Nephron progenitor cell (in vitro differentiated cells): ENCODE measurements at regions not wholly inside any gene's neighbourhood (a gene's known extent, or its start where the extent isn't known, plus 50 kb on each side); places are given as distances from the start of the nearest gene placed in this dataset.

Source experiments
- DNase-seq: peaks from one replicate; pipeline ENCODE4 v3.0.0; 2021
- H3K27ac Mint-ChIP-seq: 2 replicates; pipeline ENCODE4 v1.8.0; 2021; ENCODE audit warnings: mild to moderate bottlenecking, moderate library complexity, mixed read lengths
- H3K27me3 Mint-ChIP-seq: 2 replicates; pipeline ENCODE4 v1.8.0; 2021; ENCODE audit warnings: mild to moderate bottlenecking, low read depth, mixed read lengths; ENCODE audit not compliant: poor library complexity
- H3K36me3 Mint-ChIP-seq: 2 replicates; pipeline ENCODE4 v1.8.0; 2021; ENCODE audit warnings: low read depth, mixed read lengths
- H3K4me1 Mint-ChIP-seq: 2 replicates; pipeline ENCODE4 v1.8.0; 2021; ENCODE audit warnings: mixed read lengths
- H3K4me3 Mint-ChIP-seq: 2 replicates; pipeline ENCODE4 v1.8.0; 2021; ENCODE audit warnings: mild to moderate bottlenecking, moderate library complexity, mixed read lengths
- H3K9me3 Mint-ChIP-seq: 2 replicates; pipeline ENCODE4 v1.8.0; 2021; ENCODE audit warnings: mild to moderate bottlenecking, moderate library complexity, mixed read lengths
- CTCF ChIP-seq: fragments of 200-600 bp; sonication (generic); IDR thresholded peaks from 2 replicates; pipeline ENCODE4 v1.5.0; 2021; ENCODE audit warnings: antibody characterized with exemption

GRCh38 chr5:116982035-116982434 lies 407.4 kb upstream of the SEMA6A start:
- no peak overlapping the region for H3K4me3 Mint-ChIP-seq
- H3K27me3 Mint-ChIP-seq: no peaks in the 10 kb centered on the region
- DNase-seq: no peak
- H3K36me3 Mint-ChIP-seq: no peaks in the 10 kb centered on the region
- no peak overlapping the region for H3K27ac Mint-ChIP-seq
- peaks cover 6% of the 10 kb centered on the region for H3K9me3 Mint-ChIP-seq
- no peak for TF ChIP-seq CTCF
- peaks cover 10% of the 10 kb centered on the region for H3K4me1 Mint-ChIP-seq

GRCh38 chr5:116980581-116980980 lies 406.0 kb upstream of the SEMA6A start:
- Mint-ChIP-seq H3K4me3 (no peak overlapping the region), H3K9me3 (no peaks in the 10 kb centered on the region), H3K36me3 (no peaks in the 10 kb centered on the region), H3K27ac (no peak overlapping the region), H3K4me1 (peaks cover 10% of the 10 kb centered on the region), H3K27me3 (no peaks in the 10 kb centered on the region)
- no peak for TF ChIP-seq CTCF
- no peak for DNase-seq

- no peak for TF ChIP-seq CTCF
- H3K36me3 Mint-ChIP-seq: peaks cover 4% of the 10 kb centered on the region
- no peaks in the 10 kb centered on the region for H3K27me3 Mint-ChIP-seq
- peaks cover 7% of the 10 kb centered on the region for H3K4me1 Mint-ChIP-seq
- no peak for DNase-seq
- H3K4me3 Mint-ChIP-seq: no peak overlapping the region
- H3K27ac Mint-ChIP-seq: no peak overlapping the region
- peaks cover 12% of the 10 kb centered on the region for H3K9me3 Mint-ChIP-seq
These were observed 402.1 kb upstream of the SEMA6A start for GRCh38 chr5:116976767-116977166.

- Mint-ChIP-seq H3K9me3 (peaks cover 22% of the 10 kb centered on the region), H3K4me1 (no peaks in the 10 kb centered on the region), H3K27me3 (no peaks in the 10 kb centered on the region), H3K27ac (no peak overlapping the region), H3K36me3 (peaks cover 4% of the 10 kb centered on the region), H3K4me3 (no peak overlapping the region)
- no peak for TF ChIP-seq CTCF
- no peak for DNase-seq
These were observed 396.5 kb upstream of the SEMA6A start for GRCh38 chr5:116971131-116971530.

GRCh38 chr5:116970318-116970717 lies 395.7 kb upstream of the SEMA6A start:
- no peak for DNase-seq
- no peak overlapping the region for H3K4me3 Mint-ChIP-seq
- no peaks in the 10 kb centered on the region for H3K27me3 Mint-ChIP-seq
- no peak overlapping the region for H3K27ac Mint-ChIP-seq
- no peaks in the 10 kb centered on the region for H3K4me1 Mint-ChIP-seq
- peaks cover 4% of the 10 kb centered on the region for H3K36me3 Mint-ChIP-seq
- H3K9me3 Mint-ChIP-seq: peaks cover 27% of the 10 kb centered on the region
- no peak for TF ChIP-seq CTCF

GRCh38 chr5:116964438-116964837 lies 389.8 kb upstream of the SEMA6A start:
- H3K9me3 Mint-ChIP-seq: peaks cover 18% of the 10 kb centered on the region

More at GRCh38 chr5:116964438-116964837, 389.8 kb upstream of the SEMA6A start:
- no peaks in the 10 kb centered on the region for H3K27me3 Mint-ChIP-seq
- no peaks in the 10 kb centered on the region for H3K36me3 Mint-ChIP-seq
- no peak overlapping the region for H3K4me3 Mint-ChIP-seq
- no peak for TF ChIP-seq CTCF
- no peak for DNase-seq
- no peaks in the 10 kb centered on the region for H3K4me1 Mint-ChIP-seq
- H3K27ac Mint-ChIP-seq: no peak overlapping the region
